ENCODE measurements at regions not wholly inside any gene's neighbourhood (a gene's known extent, or its start where the extent isn't known, plus 50 kb on each side); places are given as distances from the start of the nearest gene placed in this dataset.

DNA sequence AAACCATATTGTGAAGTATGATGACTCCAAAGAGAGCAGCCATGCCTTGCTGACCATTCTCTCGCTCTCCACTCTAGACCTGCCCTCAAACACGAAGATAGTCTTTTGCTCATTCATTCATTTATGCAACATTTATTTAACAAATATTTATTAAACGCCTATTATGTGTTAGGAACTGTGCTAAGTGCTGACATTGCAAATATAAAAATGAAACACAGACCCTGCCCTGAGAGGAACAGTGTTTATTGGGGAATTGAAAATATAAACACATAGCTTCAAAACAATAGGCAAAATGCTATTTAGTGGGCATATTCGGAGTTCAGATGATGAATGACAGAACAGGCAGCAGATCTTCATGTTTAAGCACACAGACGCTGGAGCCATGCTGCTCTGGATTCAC is 213.6 kb downstream of the NUF2 start:
- TF ChIP-seq, protein P1, sequence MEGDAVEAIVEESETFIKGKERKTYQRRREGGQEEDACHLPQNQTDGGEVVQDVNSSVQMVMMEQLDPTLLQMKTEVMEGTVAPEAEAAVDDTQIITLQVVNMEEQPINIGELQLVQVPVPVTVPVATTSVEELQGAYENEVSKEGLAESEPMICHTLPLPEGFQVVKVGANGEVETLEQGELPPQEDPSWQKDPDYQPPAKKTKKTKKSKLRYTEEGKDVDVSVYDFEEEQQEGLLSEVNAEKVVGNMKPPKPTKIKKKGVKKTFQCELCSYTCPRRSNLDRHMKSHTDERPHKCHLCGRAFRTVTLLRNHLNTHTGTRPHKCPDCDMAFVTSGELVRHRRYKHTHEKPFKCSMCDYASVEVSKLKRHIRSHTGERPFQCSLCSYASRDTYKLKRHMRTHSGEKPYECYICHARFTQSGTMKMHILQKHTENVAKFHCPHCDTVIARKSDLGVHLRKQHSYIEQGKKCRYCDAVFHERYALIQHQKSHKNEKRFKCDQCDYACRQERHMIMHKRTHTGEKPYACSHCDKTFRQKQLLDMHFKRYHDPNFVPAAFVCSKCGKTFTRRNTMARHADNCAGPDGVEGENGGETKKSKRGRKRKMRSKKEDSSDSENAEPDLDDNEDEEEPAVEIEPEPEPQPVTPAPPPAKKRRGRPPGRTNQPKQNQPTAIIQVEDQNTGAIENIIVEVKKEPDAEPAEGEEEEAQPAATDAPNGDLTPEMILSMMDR (IDR thresholded peaks at IDR 0.05), result no peak
- no peak for TF ChIP-seq KAT7 (CRISPR knock-in tag; IDR thresholded peaks at IDR 0.05; ENCODE audit: borderline replicate concordance)
- TF ChIP-seq, protein P2, sequence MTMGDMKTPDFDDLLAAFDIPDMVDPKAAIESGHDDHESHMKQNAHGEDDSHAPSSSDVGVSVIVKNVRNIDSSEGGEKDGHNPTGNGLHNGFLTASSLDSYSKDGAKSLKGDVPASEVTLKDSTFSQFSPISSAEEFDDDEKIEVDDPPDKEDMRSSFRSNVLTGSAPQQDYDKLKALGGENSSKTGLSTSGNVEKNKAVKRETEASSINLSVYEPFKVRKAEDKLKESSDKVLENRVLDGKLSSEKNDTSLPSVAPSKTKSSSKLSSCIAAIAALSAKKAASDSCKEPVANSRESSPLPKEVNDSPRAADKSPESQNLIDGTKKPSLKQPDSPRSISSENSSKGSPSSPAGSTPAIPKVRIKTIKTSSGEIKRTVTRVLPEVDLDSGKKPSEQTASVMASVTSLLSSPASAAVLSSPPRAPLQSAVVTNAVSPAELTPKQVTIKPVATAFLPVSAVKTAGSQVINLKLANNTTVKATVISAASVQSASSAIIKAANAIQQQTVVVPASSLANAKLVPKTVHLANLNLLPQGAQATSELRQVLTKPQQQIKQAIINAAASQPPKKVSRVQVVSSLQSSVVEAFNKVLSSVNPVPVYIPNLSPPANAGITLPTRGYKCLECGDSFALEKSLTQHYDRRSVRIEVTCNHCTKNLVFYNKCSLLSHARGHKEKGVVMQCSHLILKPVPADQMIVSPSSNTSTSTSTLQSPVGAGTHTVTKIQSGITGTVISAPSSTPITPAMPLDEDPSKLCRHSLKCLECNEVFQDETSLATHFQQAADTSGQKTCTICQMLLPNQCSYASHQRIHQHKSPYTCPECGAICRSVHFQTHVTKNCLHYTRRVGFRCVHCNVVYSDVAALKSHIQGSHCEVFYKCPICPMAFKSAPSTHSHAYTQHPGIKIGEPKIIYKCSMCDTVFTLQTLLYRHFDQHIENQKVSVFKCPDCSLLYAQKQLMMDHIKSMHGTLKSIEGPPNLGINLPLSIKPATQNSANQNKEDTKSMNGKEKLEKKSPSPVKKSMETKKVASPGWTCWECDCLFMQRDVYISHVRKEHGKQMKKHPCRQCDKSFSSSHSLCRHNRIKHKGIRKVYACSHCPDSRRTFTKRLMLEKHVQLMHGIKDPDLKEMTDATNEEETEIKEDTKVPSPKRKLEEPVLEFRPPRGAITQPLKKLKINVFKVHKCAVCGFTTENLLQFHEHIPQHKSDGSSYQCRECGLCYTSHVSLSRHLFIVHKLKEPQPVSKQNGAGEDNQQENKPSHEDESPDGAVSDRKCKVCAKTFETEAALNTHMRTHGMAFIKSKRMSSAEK (CRISPR knock-in tag; IDR thresholded peaks at IDR 0.05; ENCODE audit: borderline replicate concordance), result no peak

Data from WTC11 (cell line).